GM19025 (cell line): ENCODE measurements at regions not wholly inside any gene's neighbourhood (a gene's known extent, or its start where the extent isn't known, plus 50 kb on each side); places are given as distances from the start of the nearest gene placed in this dataset.
A peak's percentile ranks its signal among the peaks of the same experiment; 100 is the strongest.
"Not testable (repeated sequence)": the region's sequence is repeated elsewhere in the genome, so short reads cannot be mapped to it uniquely, and the experiment has no call there.

ENCODE experiments used
- ATAC-seq: cut with Tn5 transposase; IDR thresholded peaks from one replicate; pipeline ENCODE4 v1.9.1; 2021; ENCODE audit warnings: mild to moderate bottlenecking, low read depth, moderate library complexity; ENCODE audit not compliant: unreplicated experiment

DNA sequence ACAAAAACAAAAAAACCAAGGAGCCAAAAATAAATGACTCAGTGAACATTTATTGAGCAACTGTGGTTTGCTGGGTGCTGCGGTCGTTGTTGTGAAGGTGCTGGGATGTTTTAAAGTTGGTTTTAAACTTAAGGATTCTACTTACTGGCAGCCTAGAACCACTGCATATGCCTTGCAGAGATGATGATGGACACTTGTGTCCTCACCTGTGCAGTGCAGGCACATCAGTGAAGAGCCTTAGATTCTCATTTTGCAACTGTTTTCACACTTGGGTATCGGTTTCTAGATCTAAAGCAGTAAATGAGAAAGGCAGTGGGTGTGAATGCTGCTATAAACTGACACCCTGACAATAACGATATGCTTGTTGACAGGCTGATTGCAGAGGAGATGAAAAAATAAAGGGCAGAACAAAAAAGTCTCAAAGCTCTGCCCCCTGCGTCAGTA is 68.8 kb downstream of the UTRN start:
- peak; percentile 89 for ATAC-seq

DNA sequence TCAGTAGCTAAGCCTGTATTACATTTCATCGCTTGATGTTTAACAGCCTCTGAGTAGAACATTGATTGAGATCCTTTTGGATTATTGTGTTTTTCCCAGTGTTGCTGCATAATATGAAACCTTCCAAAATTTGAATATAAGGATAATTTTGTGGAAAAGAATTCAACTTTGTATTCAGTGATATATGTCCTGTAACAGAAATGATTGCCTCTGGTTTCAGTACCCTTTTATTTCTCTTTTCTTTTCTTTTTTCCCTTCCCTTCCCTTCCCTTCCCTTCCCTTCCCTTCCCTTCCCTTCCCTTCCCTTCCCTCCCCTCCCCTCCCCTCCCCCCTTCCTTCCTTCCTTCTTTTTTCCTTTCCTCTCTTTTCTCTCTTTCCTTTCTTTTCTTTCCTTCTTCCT is 74.6 kb downstream of the UTRN start:
- ATAC-seq, result no peak

DNA sequence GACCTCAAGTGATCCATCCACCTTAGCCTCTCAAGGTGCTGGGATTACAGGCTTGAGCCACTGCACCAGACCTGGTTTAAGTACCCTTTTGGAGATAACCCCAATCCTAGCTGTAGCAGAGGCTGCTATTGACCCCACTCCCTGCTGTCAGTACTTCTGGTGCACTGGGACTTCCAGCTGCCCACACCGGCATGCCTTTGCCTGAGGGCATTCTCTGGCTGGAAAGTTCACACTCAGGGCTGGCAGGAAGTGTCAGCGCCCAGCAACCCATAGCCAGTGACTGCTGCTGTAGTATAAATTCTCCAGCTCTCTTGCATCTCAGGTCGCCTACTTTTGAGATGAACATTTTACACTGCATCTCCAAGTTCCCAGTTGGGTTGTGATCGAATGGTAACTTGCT is 75.3 kb downstream of the UTRN start:
- ATAC-seq, result no peak

DNA sequence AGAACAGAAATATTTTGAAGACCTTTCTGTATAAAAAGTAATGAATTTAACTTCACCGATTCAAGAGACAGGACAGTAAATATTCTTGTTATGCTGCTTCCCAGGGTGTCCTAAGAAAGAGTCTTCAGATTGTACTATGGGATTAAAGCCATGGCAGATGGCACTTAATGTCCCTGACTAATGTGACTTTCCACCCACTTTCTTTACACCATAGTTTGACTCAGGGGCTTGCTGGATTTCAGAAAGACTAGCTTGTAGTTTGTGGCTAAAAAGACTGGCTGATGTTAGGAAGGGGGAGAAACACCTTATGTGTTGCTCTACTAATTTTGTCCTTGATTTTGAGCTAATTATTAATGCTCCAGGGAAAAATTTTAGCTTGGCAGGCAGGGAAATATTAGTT is 75.9 kb downstream of the UTRN start:
- ATAC-seq, result no peak

DNA sequence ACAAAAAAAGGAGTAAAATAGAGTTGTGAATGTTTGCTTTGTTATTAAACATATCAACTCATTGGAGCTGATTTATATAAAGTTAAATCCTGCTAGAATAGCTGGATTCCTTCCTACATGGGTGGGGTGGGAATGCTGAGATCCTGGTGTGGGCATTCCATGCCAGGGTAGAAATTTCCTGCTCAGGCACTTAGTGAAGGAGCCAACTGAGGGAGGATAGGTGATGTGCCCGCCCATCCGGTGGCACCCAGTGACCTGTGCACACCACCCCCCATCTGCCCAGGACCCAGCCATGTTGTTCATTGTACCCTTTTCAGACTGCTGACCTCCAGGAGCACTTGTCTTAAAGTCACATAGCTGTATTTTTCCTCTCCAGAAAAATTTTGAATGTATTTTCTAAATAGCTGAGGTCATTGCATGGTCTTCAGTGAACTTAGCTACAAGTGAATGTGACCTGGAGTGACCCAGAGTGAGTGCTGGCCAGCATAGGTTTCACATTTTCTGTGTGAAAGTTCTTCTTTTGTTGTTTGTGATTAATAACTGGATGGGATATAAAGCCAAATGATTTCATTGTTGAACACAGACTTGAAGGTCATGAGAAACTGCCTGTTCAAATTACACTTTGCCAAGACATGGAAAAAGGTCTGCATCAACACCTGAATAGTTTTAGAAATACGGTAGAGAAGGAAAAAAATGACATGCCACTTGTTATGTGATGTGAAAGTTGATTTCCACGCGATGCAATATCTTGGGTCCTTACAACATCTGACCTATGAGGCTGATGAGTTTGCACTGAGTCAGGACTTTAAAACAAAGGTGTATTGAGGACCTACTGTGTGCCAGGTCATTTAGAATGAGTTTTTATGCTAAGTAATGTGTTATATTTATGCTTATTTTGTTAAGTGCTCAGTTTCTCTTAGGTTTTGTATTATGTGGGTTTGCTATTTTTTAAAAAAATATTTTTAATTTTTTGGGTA is 77.2 kb downstream of the UTRN start:
- ATAC-seq, result no peak

DNA sequence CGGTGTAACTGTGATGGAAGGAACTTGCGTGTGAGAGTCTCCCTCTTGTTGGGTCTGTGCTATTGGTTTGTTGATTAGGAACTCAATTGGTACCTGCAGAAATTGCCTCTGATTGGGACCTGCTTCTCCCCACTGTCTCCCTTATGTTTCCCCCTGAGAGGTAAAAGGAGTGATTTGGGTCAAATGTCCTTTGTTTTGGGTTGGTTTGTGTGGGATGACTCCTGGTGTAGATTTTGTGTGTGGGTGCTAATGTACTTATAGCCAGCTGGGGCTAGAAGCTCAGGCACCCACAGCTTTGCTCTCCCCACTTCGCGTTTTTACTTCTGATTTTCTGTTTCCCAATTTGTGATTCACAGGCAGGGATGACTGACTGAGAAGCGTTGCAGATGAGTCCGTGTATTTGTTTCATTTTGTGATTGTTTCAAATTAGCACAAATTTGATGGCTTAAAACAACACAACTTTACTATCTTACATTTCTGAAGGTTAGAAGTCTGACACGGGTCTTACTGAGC is 79.1 kb downstream of the UTRN start:
- no peak for ATAC-seq

DNA sequence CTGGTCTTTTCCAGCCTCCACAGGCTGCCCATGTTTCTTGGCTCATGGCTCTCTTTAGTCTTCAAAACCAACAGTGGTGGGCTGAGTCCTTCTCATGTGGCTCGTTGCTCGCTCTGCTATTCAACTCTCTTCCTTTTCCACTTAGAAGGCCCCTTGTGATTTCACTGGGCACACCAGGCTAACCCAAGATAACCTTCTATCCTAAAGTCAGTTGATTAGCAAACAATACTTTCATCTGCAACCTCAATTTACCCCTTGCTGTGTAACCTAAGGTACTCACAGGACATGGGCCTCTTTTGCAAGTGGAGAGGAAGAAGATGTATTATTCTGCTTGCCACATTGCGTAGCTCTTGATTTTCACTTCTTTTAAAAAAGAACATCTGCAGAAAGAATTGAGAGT is 79.6 kb downstream of the UTRN start:
- ATAC-seq, result no peak

DNA sequence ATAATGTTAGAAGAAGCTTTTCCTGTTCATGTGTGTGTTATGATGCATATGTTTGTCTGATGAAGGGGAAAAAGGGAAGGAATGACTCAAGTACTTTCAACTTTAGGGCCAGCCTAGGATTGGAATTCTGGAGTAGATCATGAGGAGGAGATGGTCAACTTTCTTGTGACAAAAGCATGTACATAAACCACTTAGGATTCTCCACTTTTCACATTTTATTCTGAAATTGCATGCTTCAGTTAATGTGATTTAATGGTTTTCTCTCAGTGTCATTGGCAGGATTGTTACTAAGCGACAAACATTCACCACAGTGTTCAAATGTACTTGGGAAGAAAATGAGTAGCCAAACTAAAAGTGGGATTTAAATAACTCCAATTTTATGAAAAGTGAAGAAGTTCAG is 80.1 kb downstream of the UTRN start:
- no peak for ATAC-seq

DNA sequence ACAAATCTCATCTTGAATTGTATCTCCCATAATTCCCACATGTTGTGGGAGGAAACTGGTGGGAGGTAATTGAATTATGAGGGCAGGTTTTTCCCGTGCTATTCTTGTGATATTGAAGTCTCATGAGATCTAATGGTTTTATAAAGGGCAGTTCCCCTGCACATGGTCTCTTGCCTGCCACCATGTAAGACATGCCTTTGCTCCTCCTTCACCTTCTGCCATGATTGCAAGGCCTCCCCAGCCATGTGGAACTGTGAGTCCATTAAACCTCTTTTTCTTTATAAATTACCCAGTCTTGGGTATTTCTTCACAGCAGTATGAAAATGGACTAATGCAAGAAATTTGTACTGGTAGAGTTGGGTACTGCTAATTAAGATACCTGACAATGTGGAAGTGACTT is 84.6 kb downstream of the UTRN start:
- not testable (repeated sequence) for ATAC-seq

DNA sequence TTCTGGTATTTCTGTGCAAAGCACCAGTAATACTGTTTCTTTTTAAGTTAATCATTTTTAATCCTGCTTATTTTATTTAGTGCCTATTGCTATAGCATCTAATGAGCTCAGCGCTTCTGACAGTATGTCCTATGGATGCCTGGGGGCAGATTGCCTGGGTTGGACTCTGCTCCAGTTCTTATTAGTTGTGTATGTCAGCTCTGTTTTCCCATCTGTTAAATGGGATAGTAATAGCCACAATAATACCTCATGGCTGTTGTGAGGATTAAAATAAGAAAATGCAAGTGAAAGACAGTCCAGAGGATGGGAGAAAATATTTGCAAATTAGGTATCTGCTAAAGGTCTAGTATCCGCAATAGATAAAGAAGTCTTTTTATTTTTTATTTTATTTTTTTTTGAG is 87.0 kb downstream of the UTRN start:
- ATAC-seq, result no peak

DNA sequence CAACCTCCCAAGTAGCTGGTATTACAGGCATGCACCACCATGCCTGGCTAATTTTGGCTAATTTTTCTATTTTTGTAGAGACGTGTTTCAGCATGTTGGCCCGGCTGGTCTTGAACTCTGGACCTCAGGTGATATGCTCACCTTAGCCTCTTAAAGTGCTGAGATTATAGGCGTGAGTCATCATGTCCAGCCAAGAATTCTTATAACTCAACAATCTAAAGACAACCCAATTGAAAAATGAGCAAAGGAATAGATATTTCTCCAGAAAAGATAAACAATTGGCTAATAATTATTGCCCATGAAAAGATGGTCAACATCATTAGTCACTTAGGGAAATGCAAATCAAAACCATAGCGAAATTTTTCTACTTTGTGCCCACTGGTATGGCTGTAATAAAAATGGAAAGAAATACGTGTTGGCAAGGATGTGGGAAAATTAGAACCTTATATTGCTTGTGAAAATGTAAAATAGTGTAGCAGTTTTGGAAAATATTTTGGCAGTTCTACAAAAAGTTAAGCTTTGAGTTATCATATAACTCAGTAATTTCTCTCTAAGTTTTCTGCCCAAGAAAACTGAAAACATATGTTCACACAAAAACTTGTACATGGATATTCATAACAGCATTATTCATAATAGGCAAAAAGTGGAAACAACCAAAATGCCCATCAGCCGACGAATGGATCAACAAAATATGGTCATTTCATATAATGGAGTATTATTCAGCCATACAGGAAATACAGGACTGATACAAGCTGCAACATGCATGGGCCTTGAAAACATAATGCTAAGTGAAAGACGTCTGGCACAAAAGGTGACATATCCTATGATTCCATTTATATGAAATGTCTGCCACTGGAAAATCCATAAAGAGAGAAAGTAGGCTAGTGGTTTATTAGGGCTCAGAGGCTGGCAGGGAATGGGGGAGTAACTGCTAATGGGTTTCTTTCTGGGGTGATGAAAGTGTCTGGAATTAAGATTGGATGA is 87.8 kb downstream of the UTRN start:
- no peak for ATAC-seq

DNA sequence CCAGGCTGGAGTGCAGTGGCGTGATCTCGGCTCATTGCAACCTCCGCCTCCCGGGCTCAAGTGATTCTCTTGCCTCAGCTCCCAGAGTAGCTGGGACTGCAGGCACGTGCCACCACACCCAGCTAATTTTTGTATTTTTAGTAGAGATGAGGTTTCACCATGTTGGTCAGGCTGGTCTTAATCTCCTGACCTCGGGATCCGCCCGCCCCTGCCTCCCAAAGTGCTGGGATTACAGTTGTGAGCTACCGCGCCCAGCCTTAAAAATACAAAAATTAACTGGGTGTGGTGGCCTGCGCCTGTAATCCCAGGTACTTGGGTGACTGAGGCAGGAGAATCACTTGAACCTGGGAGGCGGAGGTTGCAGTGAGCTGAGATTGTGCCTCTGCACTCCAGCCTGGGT is 89.4 kb downstream of the UTRN start:
- not testable (repeated sequence) for ATAC-seq

DNA sequence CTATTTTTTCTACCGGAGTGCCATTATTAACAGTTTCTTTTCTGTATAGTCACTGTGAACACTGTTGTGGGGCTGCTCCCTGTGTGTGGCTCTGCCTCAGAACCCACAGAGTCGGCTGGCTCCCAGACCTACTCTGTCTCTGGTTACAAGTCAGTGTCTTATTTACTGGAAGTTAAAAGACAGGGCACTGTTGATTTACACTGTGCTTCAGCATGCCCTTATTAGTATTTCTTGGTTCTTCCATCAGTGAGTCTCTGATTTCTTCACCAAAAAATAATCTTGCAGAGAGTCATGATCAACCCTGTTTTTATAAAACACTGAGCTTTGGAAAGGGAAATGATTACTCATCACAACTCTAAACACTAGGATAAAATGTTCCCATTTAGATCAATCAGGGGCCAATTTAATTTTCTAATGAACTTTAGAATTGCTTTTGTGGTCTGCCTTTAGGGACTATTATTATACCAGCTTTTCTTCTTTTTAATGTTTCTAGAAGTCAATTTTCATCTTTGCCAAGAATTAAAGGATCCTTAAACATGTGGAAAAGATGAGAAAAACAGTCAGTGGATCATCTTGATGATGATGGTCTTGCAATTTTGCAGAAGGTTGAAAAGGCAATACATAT is 92.6 kb downstream of the UTRN start:
- ATAC-seq, result no peak

DNA sequence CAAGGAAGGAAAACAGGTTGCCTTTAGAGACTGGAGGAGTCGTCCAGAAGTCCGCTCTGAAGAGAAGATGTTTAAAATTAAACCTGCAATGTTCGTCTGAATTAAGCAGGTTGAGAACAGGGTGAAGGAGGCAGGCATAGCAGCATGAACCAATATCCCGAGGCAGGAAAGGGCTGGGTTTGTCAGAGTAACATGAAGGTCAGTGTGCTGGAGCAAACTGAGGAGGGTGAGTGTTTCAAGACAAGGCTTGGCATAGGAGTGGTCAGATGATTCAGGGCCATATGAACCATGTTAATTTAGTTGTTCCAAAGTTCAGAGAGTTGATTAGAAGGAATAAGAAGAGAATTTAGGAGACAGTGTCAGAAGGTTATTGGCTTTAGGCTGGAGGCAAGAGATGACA is 93.3 kb downstream of the UTRN start:
- no peak for ATAC-seq

DNA sequence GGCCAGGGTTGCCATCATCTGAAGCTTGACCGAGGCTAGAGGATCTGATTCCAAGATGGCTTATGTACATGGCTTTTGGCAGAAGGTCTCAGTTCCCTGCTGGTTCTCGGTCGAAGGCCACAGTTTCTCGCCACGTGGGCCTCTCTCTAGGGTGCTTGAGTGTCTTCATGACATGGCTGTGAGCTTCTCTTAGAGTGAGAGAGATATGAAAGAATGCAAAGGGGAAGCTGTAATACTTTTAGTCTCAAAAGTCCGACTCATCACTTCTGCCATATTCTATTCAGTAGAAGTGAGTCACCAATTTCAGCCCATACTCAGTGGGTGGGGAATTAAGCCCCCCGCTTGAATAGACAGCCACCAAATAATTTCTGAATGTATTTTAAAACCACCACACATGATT is 94.2 kb downstream of the UTRN start:
- ATAC-seq, result no peak

DNA sequence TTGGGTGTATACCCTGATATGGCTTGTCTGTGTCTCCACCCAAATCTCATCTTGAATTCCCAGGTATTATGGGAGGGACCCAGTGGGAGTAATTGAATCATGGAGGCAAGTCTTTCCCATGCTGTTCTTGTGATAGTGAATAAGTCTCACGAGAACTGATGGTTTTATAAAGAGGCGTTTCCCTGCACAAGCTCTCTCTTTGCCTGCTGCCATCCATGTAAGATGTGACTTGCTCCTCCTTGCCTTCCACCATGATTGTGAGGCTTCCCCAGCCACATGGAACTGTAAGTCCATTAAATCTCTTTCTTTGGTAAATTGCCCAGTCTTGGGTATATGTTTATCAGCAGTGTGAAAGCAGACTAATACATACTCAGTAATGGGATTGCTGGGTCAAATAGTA is 96.4 kb downstream of the UTRN start:
- ATAC-seq, result not testable (repeated sequence)

DNA sequence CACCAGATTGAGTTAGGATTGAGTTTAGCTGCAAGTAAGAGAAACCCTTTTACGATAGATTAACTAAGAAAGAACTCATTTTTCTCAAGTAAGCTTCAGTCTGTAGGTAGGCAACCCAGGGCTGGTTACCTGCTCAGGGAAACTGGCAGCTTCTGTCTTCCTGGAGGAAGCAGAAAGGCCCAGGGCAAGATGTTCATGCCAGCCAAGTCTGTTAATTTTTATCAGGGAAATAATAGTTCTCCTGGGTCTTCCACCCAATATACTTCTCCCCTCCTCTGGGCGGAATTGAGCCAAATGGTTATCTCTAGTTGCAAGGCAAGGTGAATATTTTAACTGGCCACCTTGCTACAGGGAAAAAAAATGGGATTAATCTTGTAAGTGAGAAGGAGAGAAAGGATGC is 98.2 kb downstream of the UTRN start:
- ATAC-seq, result no peak

DNA sequence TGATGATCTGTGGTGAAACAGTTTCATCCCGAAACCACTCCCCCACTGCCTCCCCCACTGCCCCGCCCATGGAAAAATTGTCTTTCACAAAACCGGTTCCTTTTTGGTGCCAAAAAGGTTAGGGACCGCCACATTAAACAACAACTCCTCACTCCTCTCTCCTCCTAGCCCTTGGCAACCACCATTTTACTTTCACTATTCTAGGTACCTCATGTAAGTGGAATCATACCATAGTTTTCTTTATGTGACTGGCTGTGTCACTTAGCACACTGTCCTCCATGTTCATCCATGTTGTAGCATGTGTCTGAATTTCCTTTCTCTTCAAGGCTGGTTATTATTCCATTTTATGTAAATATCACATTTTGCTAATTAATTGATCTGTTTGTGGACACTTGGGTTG is 99.3 kb downstream of the UTRN start:
- ATAC-seq, result no peak

DNA sequence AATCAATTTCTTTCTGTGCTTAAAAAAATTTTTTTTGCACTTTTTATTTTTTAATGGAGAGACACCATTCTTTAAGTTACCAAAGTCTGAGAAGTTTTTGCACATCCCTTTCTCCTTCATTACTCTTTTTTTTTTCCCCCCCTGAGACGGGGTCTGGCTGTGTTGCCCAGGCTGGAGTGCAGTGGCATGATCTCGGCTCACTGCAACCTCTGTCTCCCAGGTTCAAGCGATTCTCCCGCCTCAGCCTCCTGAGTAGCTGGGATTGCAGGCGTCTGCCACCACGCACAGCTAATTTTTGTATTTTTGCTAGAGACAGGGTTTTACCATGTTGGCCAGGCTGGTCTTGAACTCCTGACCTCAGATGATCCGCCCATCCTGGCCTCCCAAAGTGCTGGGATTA is 104.3 kb downstream of the UTRN start:
- ATAC-seq, result not testable (repeated sequence)

DNA sequence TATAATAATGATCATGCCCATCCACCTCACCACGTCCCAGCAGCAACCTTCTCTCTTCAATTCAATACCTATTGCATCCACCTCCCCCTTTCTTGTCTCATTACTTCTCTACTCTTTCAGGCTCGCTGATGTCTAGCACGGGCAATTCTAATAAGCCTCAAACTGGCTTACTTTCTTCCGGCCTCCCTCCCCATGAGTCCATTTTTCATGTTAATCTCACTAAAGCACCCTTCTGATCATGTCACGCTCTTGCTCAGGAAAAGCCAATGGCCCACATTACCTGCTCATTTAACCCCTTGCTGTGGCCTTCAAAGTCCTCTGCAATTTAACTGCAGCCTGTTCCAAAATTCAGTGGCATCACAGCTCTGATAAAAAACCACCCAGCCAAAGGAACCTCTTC is 105.1 kb downstream of the UTRN start:
- ATAC-seq, result no peak

DNA sequence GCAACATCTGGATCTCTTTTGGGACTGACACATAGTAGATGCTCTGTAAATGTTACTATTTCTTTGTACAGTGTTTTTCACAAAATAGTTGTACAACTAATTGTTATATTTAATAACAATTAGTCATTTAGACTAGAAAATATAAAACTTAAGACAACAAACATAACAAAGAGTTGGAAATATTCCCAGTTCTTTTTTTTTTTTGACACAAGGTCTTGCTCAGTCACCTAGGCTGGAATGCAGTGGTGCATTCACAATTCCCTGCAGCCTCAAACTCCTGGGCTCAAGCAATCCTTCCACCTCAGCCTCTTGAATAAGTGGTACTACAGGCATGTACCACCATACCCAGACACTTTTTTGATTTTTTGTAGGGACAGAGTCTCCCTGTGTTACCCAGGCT is 105.8 kb downstream of the UTRN start:
- no peak for ATAC-seq
